GM19324 (cell line): ENCODE measurements at regions not wholly inside any gene's neighbourhood (a gene's known extent, or its start where the extent isn't known, plus 50 kb on each side); places are given as distances from the start of the nearest gene placed in this dataset.
A peak's percentile ranks its signal among the peaks of the same experiment; 100 is the strongest.

ENCODE experiments used
- ATAC-seq: cut with Tn5 transposase; IDR thresholded peaks from one replicate; pipeline ENCODE4 v1.9.1; 2021; ENCODE audit warnings: mild to moderate bottlenecking, moderate library complexity; ENCODE audit not compliant: unreplicated experiment, low FRiP score

- ATAC-seq, result no peak
Observed at GRCh38 chr4:14267373-14268060, 640.0 kb upstream of the BOD1L1 start.

- no peak for ATAC-seq
Observed at GRCh38 chr4:14269824-14270223, 642.3 kb upstream of the BOD1L1 start.

GRCh38 chr4:14272206-14272605 lies 644.7 kb upstream of the BOD1L1 start:
- ATAC-seq, result no peak

GRCh38 chr4:14277505-14277904 lies 650.0 kb upstream of the BOD1L1 start:
- ATAC-seq, result no peak

GRCh38 chr4:14280567-14280966 lies 653.0 kb upstream of the BOD1L1 start:
- no peak for ATAC-seq

- no peak for ATAC-seq
Observed at GRCh38 chr4:14284578-14284977, 657.1 kb upstream of the BOD1L1 start.

GRCh38 chr4:14289708-14290107 lies 662.2 kb upstream of the BOD1L1 start:
- no peak for ATAC-seq

- no peak for ATAC-seq
Observed at GRCh38 chr4:14293582-14293981, 666.1 kb upstream of the BOD1L1 start.

- no peak for ATAC-seq
Observed at GRCh38 chr4:14294611-14295010, 667.1 kb upstream of the BOD1L1 start.

GRCh38 chr4:14299166-14299565 lies 671.6 kb upstream of the BOD1L1 start:
- no peak for ATAC-seq

- ATAC-seq, result no peak
Observed at GRCh38 chr4:14302021-14302420, 674.5 kb upstream of the BOD1L1 start.

GRCh38 chr4:14303856-14304255 lies 676.3 kb upstream of the BOD1L1 start:
- no peak for ATAC-seq

- no peak for ATAC-seq
Observed at GRCh38 chr4:14308229-14308651, 680.7 kb upstream of the BOD1L1 start.

GRCh38 chr4:14309431-14309830 lies 681.9 kb upstream of the BOD1L1 start:
- ATAC-seq, result no peak

GRCh38 chr4:14313757-14314156 lies 686.2 kb upstream of the BOD1L1 start:
- ATAC-seq, result no peak

GRCh38 chr4:14315129-14315528 lies 687.2 kb upstream of the CPEB2 start:
- ATAC-seq, result peak; percentile 42

- no peak for ATAC-seq
Observed at GRCh38 chr4:14317351-14317750, 684.9 kb upstream of the CPEB2 start.

- no peak for ATAC-seq
Observed at GRCh38 chr4:14318671-14319070, 683.6 kb upstream of the CPEB2 start.

GRCh38 chr4:14321723-14322122 lies 680.6 kb upstream of the CPEB2 start:
- ATAC-seq, result no peak

- no peak for ATAC-seq
Observed at GRCh38 chr4:14323191-14323590, 679.1 kb upstream of the CPEB2 start.

GRCh38 chr4:14329228-14329627 lies 673.1 kb upstream of the CPEB2 start:
- ATAC-seq, result no peak

GRCh38 chr4:14333616-14334015 lies 668.7 kb upstream of the CPEB2 start:
- ATAC-seq, result no peak

- ATAC-seq, result no peak
Observed at GRCh38 chr4:14334166-14334565, 668.1 kb upstream of the CPEB2 start.
